Heart right ventricle (tissue), 16 donors: ENCODE measurements at regions not wholly inside any gene's neighbourhood (a gene's known extent, or its start where the extent isn't known, plus 50 kb on each side); places are given as distances from the start of the nearest gene placed in this dataset.

Source experiments
- ATAC-seq, 8 donors: fragments of 200-7000 bp; cut with Tn5 transposase; one replicate each; pipeline ENCODE4 v1.9.1; 2020; ENCODE audit warnings: mild to moderate bottlenecking in 8 of 8, moderate library complexity in 8 of 8, moderate number of reproducible peaks in 1 of 8
- DNase-seq, 2 donors: peaks; one replicate each; pipeline ENCODE4 v3.0.0-alpha.2; 2020
- H3K27ac ChIP-seq, 10 donors: fragments of 200-600 bp; sonication (generic) in 2 of 10; one replicate each; pipeline versions ENCODE4 v1.5.0 to v1.8.0; 2020 to 2022; ENCODE audit warnings: mild to moderate bottlenecking in 3 of 10
- H3K27me3 ChIP-seq, 7 donors: fragments of 200-600 bp; one replicate each; pipeline ENCODE4 v1.8.0; 2021 to 2022; ENCODE audit warnings: mild to moderate bottlenecking in 2 of 7
- H3K36me3 ChIP-seq, 9 donors: fragments of 200-600 bp; sonication (generic) in 1 of 9; one replicate each; pipeline versions ENCODE4 v1.5.0 to v1.8.0; 2020 to 2022; ENCODE audit warnings: mild to moderate bottlenecking in 2 of 9
- H3K4me1 ChIP-seq, 9 donors: fragments of 200-600 bp; sonication (generic) in 1 of 9; one replicate each; pipeline versions ENCODE4 v1.5.0 to v1.8.0; 2020 to 2022; ENCODE audit warnings: mild to moderate bottlenecking in 4 of 9
- H3K4me3 ChIP-seq, 10 donors: fragments of 200-600 bp; sonication (generic) in 2 of 10; one replicate each; pipeline versions ENCODE4 v1.5.0 to v1.8.0; 2020 to 2022; ENCODE audit warnings: mild to moderate bottlenecking in 7 of 10, moderate library complexity in 2 of 10
- H3K9me3 ChIP-seq, 11 donors: fragments of 200-600 bp in 10 of 11; sonication (generic) in 2 of 11; one replicate each; pipeline versions ENCODE4 v1.5.0 to v1.8.0; 2013 to 2022; ENCODE audit warnings: mild to moderate bottlenecking in 2 of 11, control low read depth in 1 of 11, moderate library complexity in 1 of 11
- CTCF ChIP-seq, 9 donors: fragments of 200-600 bp; sonication (generic) in 2 of 9; IDR thresholded peaks; one replicate each; pipeline versions ENCODE4 v1.5.0 to v1.8.0; 2021 to 2022; ENCODE audit warnings: antibody characterized with exemption in 9 of 9, mild to moderate bottlenecking in 5 of 9, moderate library complexity in 1 of 9
- WGBS, 2 donors: extraction: QIAGEN DNeasy Blood & Tissue Kit; methylation state at CpG; one replicate each; pipeline ENCODE4 v1.1.7; 2013; ENCODE audit warnings: inconsistent platforms in 1 of 2; 5-methylcytosine and 5-hydroxymethylcytosine counted together
- intact Hi-C, 10 donors: fragments of 100-400 bp; cut with DNase I; formaldehyde crosslinking; loops; one replicate each; pipeline versions ENCODE4 v1.11.1 to v1.14.2; 2022
- donor health status: Arrhythmogenic right ventricular cardiomyopathy.
- donor health status: ischemic (EF 13 %, LVEDD 7.1; RV severe dilation, severe dysfunction).
- donor health status: healthy with polysubstance abuse.
- donor health status: DM: no; HTN: yes; CAD: no.
- donor health status: DM: no; HTN: no; CAD: no.
- donor health status: ischemic (EF 25% LVEDD 6.9; RV normal size, moderate dysfunction).
- donor health status: ischemic (EF 25% LVEDD 5.7; RV mildly dilated, moderate dysfunction).
- donor health status: healthy.
- donor health status: DM: yes; HTN: yes; CAD: no.
- donor health status: Ischemic cardiomyopathy.
- donor health status: ischemic (EF 35%, LVEDD 5.7; RV mildly dilated, moderate dysfunction).
- donor health status: nonischemic (EF 11% LVEDD 7.7; RV severe dilation, severe dysfunction).
- donor health status: DM: yes; HTN: yes; CAD: no.
- donor health status: PGD.
- donor health status: ischemic (EF 29% LVEDD 5.4; RV normal size, mild dysfunction).
- donor health status: nonischemic (EF 23%, LVEDD 6.1; RV moderate dilation, normal function).

- no peak overlapping the region for H3K27ac ChIP-seq
- peaks cover 0 to 5% (median 0%) of the 10 kb centered on the region in 7 donors for H3K27me3 ChIP-seq
- H3K36me3 ChIP-seq = no peaks in the 10 kb centered on the region
- no peak overlapping the region for H3K4me3 ChIP-seq
- no peaks in the 10 kb centered on the region for H3K9me3 ChIP-seq
- TF ChIP-seq CTCF (IDR thresholded peaks at IDR 0.05) = no peak
- DNase-seq = no peak
- intact Hi-C loops = loop anchor here in 9 of 10 donors (5.0 to 10.0 kb wide), 8 partner anchors 144 to 396 kb away; partner anchors contain the start of gene ITGA8 (in 1 of the 9)
- H3K4me1 ChIP-seq = peaks cover 0 to 4% (median 0%) of the 10 kb centered on the region in 9 donors
- no peak for ATAC-seq
- WGBS, 2 donors = 87 to 92% methylated on average over 7 of the region's 7 CpGs
Measured at GRCh38 chr10:15430969-15431771, 60.1 kb upstream of the FAM171A1 start.

GRCh38 chr10:15428681-15429080, 57.6 kb upstream of the FAM171A1 start:
- DNase-seq (no peak), ATAC-seq (no peak)
- peaks cover 0 to 5% (median 0%) of the 10 kb centered on the region in 7 donors for H3K27me3 ChIP-seq
- H3K4me3 ChIP-seq = no peak overlapping the region
- WGBS, 2 donors = 69 to 78% methylated on average over 2 of the region's 2 CpGs
- no peaks in the 10 kb centered on the region for H3K4me1 ChIP-seq
- TF ChIP-seq CTCF (IDR thresholded peaks at IDR 0.05) = no peak
- no peak overlapping the region for H3K27ac ChIP-seq
- H3K36me3 ChIP-seq = no peaks in the 10 kb centered on the region
- intact Hi-C loops = loop anchor here in 3 of 10 donors (2.0 to 5.0 kb wide), 3 partner anchors 288 to 394 kb away; no protein-coding TSS in a partner anchor
- no peaks in the 10 kb centered on the region for H3K9me3 ChIP-seq

- intact Hi-C loops = loop anchor here in 3 of 10 donors (2.0 to 5.0 kb wide), 3 partner anchors 289 to 394 kb away; no protein-coding TSS in a partner anchor
- Histone ChIP-seq H3K36me3 (no peaks in the 10 kb centered on the region), H3K27me3 (peaks cover 0 to 5% (median 0%) of the 10 kb centered on the region in 7 donors), H3K27ac (no peak overlapping the region), H3K9me3 (no peaks in the 10 kb centered on the region), H3K4me3 (no peak overlapping the region), H3K4me1 (no peaks in the 10 kb centered on the region)
- WGBS, 2 donors = 32 to 33% methylated on average over 5 of the region's 5 CpGs
- ATAC-seq = peak in 1 of 8 donors; percentile 39
- no peak for DNase-seq
- TF ChIP-seq CTCF (IDR thresholded peaks at IDR 0.05) = peak in 8 of 9 donors; percentile 39 to 72 (median 58)
Measured at GRCh38 chr10:15427843-15428414, 56.8 kb upstream of the FAM171A1 start.

GRCh38 chr10:15426558-15426957, 55.5 kb upstream of the FAM171A1 start:
- Histone ChIP-seq H3K4me3 (no peak overlapping the region), H3K36me3 (no peaks in the 10 kb centered on the region), H3K27ac (no peak overlapping the region), H3K9me3 (peaks cover 0 to 5% (median 0%) of the 10 kb centered on the region in 11 donors), H3K4me1 (no peaks in the 10 kb centered on the region), H3K27me3 (no peaks in the 10 kb centered on the region)
- WGBS, 2 donors = 88 to 89% methylated on average over 15 of the region's 15 CpGs
- ATAC-seq = no peak
- no peak for TF ChIP-seq CTCF (IDR thresholded peaks at IDR 0.05)
- DNase-seq = no peak
- intact Hi-C loops = loop anchor here in 2 of 10 donors (5.0 kb wide), 2 partner anchors 296 to 396 kb away; no protein-coding TSS in a partner anchor
